ENCODE measurements at regions not wholly inside any gene's neighbourhood (a gene's known extent, or its start where the extent isn't known, plus 50 kb on each side); places are given as distances from the start of the nearest gene placed in this dataset.

- H3K4me3 ChIP-seq (ENCODE audit: low read depth, low read length), result no peak overlapping the region
Measured at GRCh38 chr10:106520698-106521097, 643.8 kb downstream of the SORCS1 start.

GRCh38 chr10:106519376-106520030 is 645.0 kb downstream of the SORCS1 start:
- Histone ChIP-seq H3K27me3 (ENCODE audit: control insufficient read depth, insufficient read depth, low read length) (no peaks in the 10 kb centered on the region), H3K4me3 (ENCODE audit: low read depth, low read length) (no peak overlapping the region), H3K36me3 (ENCODE audit: control insufficient read depth, insufficient read depth, low read length) (no peaks in the 10 kb centered on the region)
- no peak for TF ChIP-seq CTCF (IDR thresholded peaks at IDR 0.05; ENCODE audit: insufficient read depth, low read length, poor library complexity, severe bottlenecking)
- no peak for DNase-seq (ENCODE audit: low read depth)

More at GRCh38 chr10:106520698-106521097, 643.8 kb downstream of the SORCS1 start:
- H3K36me3 ChIP-seq (ENCODE audit: control insufficient read depth, insufficient read depth, low read length), result no peaks in the 10 kb centered on the region
- H3K27me3 ChIP-seq (ENCODE audit: control insufficient read depth, insufficient read depth, low read length), result no peaks in the 10 kb centered on the region
- TF ChIP-seq CTCF (IDR thresholded peaks at IDR 0.05; ENCODE audit: insufficient read depth, low read length, poor library complexity, severe bottlenecking), result no peak
- no peak for DNase-seq (ENCODE audit: low read depth)

GRCh38 chr10:106515206-106515790 is 649.2 kb downstream of the SORCS1 start:
- no peak overlapping the region for H3K4me3 ChIP-seq (ENCODE audit: low read depth, low read length)
- no peaks in the 10 kb centered on the region for H3K27me3 ChIP-seq (ENCODE audit: control insufficient read depth, insufficient read depth, low read length)
- DNase-seq (ENCODE audit: low read depth), result peak; percentile 2
- H3K36me3 ChIP-seq (ENCODE audit: control insufficient read depth, insufficient read depth, low read length), result no peaks in the 10 kb centered on the region
- no peak for TF ChIP-seq CTCF (IDR thresholded peaks at IDR 0.05; ENCODE audit: insufficient read depth, low read length, poor library complexity, severe bottlenecking)

GRCh38 chr10:106513352-106513771 is 651.1 kb downstream of the SORCS1 start:
- DNase-seq (ENCODE audit: low read depth), result no peak
- Histone ChIP-seq H3K36me3 (ENCODE audit: control insufficient read depth, insufficient read depth, low read length) (no peaks in the 10 kb centered on the region), H3K27me3 (ENCODE audit: control insufficient read depth, insufficient read depth, low read length) (no peaks in the 10 kb centered on the region), H3K4me3 (ENCODE audit: low read depth, low read length) (no peak overlapping the region)
- TF ChIP-seq CTCF (IDR thresholded peaks at IDR 0.05; ENCODE audit: insufficient read depth, low read length, poor library complexity, severe bottlenecking), result no peak

- DNase-seq (ENCODE audit: low read depth), result no peak
- H3K36me3 ChIP-seq (ENCODE audit: control insufficient read depth, insufficient read depth, low read length), result no peaks in the 10 kb centered on the region
- TF ChIP-seq CTCF (IDR thresholded peaks at IDR 0.05; ENCODE audit: insufficient read depth, low read length, poor library complexity, severe bottlenecking), result no peak
Measured at GRCh38 chr10:106511917-106512316, 652.6 kb downstream of the SORCS1 start.

GRCh38 chr10:106508950-106509349 is 655.6 kb downstream of the SORCS1 start:
- H3K27me3 ChIP-seq (ENCODE audit: control insufficient read depth, insufficient read depth, low read length), result no peaks in the 10 kb centered on the region
- no peak overlapping the region for H3K4me3 ChIP-seq (ENCODE audit: low read depth, low read length)
- H3K36me3 ChIP-seq (ENCODE audit: control insufficient read depth, insufficient read depth, low read length), result no peaks in the 10 kb centered on the region
- TF ChIP-seq CTCF (IDR thresholded peaks at IDR 0.05; ENCODE audit: insufficient read depth, low read length, poor library complexity, severe bottlenecking), result no peak
- DNase-seq (ENCODE audit: low read depth), result no peak

More at GRCh38 chr10:106511917-106512316, 652.6 kb downstream of the SORCS1 start:
- Histone ChIP-seq H3K4me3 (ENCODE audit: low read depth, low read length) (no peak overlapping the region), H3K27me3 (ENCODE audit: control insufficient read depth, insufficient read depth, low read length) (no peaks in the 10 kb centered on the region)
